ENCODE measurements at regions not wholly inside any gene's neighbourhood (a gene's known extent, or its start where the extent isn't known, plus 50 kb on each side); places are given as distances from the start of the nearest gene placed in this dataset.

DNA sequence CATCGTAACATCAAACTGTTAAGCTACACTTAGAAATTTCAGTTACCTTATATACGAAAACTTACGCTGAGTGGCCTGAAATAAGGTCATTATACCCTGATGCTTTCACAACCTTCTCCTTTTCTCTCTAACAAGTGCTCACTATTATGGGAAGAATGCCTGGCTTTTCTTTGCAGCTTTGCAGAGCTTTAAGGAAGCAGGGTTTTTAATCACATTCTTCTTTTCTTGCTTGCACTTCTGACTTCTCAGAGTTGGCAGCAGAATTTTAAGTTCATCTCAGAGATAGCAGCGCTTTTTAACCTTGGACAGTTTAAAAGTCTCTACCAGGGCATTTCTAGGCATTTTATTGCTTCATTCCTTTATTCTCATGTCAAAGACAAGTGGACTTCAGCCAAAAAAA lies 285.1 kb downstream of the SPRY2 start:
- Mint-ChIP-seq H3K4me1 (peaks cover 15% of the 10 kb centered on the region), H3K36me3 (ENCODE audit: low read depth) (peaks cover 3% of the 10 kb centered on the region), H3K27ac (no peak overlapping the region), H3K4me3 (no peak overlapping the region), H3K9me3 (peaks cover 15% of the 10 kb centered on the region), H3K27me3 (ENCODE audit: low read depth) (no peaks in the 10 kb centered on the region)
- TF ChIP-seq, protein P1, sequence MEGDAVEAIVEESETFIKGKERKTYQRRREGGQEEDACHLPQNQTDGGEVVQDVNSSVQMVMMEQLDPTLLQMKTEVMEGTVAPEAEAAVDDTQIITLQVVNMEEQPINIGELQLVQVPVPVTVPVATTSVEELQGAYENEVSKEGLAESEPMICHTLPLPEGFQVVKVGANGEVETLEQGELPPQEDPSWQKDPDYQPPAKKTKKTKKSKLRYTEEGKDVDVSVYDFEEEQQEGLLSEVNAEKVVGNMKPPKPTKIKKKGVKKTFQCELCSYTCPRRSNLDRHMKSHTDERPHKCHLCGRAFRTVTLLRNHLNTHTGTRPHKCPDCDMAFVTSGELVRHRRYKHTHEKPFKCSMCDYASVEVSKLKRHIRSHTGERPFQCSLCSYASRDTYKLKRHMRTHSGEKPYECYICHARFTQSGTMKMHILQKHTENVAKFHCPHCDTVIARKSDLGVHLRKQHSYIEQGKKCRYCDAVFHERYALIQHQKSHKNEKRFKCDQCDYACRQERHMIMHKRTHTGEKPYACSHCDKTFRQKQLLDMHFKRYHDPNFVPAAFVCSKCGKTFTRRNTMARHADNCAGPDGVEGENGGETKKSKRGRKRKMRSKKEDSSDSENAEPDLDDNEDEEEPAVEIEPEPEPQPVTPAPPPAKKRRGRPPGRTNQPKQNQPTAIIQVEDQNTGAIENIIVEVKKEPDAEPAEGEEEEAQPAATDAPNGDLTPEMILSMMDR (IDR thresholded peaks at IDR 0.05; ENCODE audit: unreplicated experiment in 3 of 3), result no peak

DNA sequence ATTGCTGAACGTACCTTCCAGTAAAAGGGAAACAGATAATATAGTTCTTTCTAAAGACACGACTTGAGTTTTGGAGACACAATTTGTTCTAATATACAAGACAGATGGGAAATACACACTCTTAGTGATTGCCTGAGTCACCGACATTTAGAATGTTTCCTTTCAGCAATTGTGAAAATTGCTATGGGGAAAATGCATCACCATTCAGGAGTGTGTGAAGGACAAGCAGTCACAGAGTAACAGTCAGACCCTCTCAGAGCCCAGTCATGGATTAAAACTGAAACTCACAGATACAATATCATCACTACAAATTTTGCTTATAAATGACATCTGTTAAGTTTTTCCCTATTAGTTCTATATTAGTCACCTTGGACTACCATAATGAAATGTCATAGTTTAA lies 286.1 kb downstream of the SPRY2 start:
- Mint-ChIP-seq H3K27me3 (ENCODE audit: low read depth) (no peaks in the 10 kb centered on the region), H3K27ac (no peak overlapping the region)
- TF ChIP-seq, protein P1 (IDR thresholded peaks at IDR 0.05; ENCODE audit: unreplicated experiment in 3 of 3), result no peak

DNA sequence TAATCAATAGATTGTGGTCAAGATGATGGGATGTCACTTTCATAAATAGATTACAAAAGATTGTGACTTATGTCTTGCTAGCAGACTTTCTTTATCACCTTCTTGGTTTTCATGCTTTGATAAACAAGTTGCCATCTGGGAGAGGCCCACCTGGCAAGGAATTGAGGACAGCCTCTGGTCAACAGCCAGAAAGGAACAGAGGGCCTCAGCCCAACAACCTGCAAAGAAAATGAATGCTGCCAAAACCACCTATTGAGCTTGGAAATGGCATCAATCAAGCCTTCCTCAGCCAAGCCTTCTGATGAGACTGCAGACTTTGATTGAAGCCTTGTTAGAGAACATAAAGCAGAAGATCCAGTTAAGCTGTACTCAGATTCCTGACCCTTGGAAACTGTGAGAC lies 288.6 kb downstream of the SPRY2 start:
- H3K9me3 Mint-ChIP-seq, result peaks cover 2% of the 10 kb centered on the region
- H3K27me3 Mint-ChIP-seq (ENCODE audit: low read depth), result no peaks in the 10 kb centered on the region
- H3K36me3 Mint-ChIP-seq (ENCODE audit: low read depth), result no peaks in the 10 kb centered on the region
- H3K4me3 Mint-ChIP-seq, result no peak overlapping the region
- peaks cover 42% of the 10 kb centered on the region for H3K4me1 Mint-ChIP-seq
- no peak overlapping the region for H3K27ac Mint-ChIP-seq
- TF ChIP-seq, protein P1 (IDR thresholded peaks at IDR 0.05; ENCODE audit: unreplicated experiment in 3 of 3), result no peak

More for the DNA sequence above, 286.1 kb downstream of the SPRY2 start:
- Mint-ChIP-seq H3K9me3 (peaks cover 11% of the 10 kb centered on the region), H3K4me1 (peaks cover 20% of the 10 kb centered on the region), H3K36me3 (ENCODE audit: low read depth) (no peaks in the 10 kb centered on the region), H3K4me3 (no peak overlapping the region)

DNA sequence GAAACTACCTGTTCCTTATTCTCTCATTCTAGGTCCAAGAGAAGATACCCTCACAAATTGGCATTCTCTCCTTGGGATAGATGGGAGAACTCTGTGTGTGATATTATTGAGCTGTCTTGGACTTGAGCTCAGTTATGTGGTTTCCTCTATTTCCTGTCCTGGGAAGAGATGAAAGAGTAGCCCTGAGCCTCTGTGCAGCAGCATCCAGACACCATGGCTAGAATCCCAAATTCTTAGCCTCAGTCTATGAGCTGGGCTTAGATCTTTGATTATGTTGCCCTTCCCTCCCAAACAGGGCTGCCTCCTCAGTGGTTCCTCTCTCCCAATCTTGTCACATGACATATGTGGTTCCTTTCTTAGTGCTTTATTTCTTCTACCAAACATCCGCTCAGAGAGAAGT lies 290.7 kb downstream of the SPRY2 start:
- TF ChIP-seq, protein P1 (IDR thresholded peaks at IDR 0.05; ENCODE audit: unreplicated experiment in 3 of 3), result no peak
- peak overlapping the region in 2 of 3 experiments; percentile 0 to 11 for H3K27ac Mint-ChIP-seq
- no peak overlapping the region for H3K4me3 Mint-ChIP-seq
- H3K4me1 Mint-ChIP-seq, result peaks cover 33% of the 10 kb centered on the region
- H3K36me3 Mint-ChIP-seq (ENCODE audit: low read depth), result no peaks in the 10 kb centered on the region
- no peaks in the 10 kb centered on the region for H3K9me3 Mint-ChIP-seq
- H3K27me3 Mint-ChIP-seq (ENCODE audit: low read depth), result no peaks in the 10 kb centered on the region

DNA sequence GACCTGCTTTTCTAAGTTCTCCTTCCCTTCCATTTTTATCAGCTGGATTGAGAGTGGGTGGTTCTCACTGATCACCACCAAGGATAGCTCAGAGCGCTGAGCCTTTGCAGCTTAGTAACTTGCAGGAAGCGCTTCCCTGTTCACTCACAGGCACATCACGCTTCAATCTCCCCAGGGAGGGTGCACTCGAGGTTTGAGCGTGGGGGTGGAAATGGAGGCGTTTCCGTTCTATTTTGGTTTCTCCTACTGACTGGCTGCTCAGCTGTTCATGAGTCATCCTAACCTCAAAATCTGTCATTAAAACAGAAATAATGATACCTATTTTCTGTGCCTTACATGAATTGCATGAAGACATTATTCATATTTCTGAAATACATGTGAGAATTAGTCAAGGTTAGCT lies 292.1 kb downstream of the SPRY2 start:
- Mint-ChIP-seq H3K27ac (peak overlapping the region; percentile 6 to 61 (median 39)), H3K4me3 (no peak overlapping the region), H3K27me3 (ENCODE audit: low read depth) (no peaks in the 10 kb centered on the region), H3K36me3 (ENCODE audit: low read depth) (no peaks in the 10 kb centered on the region), H3K4me1 (peaks cover 33% of the 10 kb centered on the region), H3K9me3 (no peaks in the 10 kb centered on the region)
- TF ChIP-seq, protein P1 (IDR thresholded peaks at IDR 0.05; ENCODE audit: unreplicated experiment in 3 of 3), result no peak

DNA sequence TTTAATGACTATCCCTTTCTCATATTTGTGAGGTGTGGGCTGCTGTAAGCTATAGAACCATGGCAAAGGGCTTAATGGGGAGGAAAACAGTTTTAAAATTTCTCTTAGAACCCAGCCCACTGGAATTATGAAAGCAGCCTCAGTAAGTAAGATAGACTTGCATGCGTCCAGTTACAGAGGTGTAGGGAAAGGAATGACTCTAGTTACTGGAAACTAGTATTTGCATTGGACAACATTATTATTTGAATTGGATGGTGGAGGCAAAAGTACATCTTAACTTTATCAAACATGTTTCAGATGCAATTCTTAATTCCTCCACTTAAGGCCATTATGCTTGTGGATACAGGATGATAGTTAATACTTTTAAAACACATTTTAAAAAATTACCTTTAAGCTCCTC lies 292.9 kb downstream of the SPRY2 start:
- peaks cover 33% of the 10 kb centered on the region for H3K4me1 Mint-ChIP-seq
- TF ChIP-seq, protein P1 (IDR thresholded peaks at IDR 0.05; ENCODE audit: unreplicated experiment in 3 of 3), result no peak
- H3K27me3 Mint-ChIP-seq (ENCODE audit: low read depth), result no peaks in the 10 kb centered on the region
- peak overlapping the region in 1 of 3 experiments; percentile 48 for H3K27ac Mint-ChIP-seq
- H3K36me3 Mint-ChIP-seq (ENCODE audit: low read depth), result no peaks in the 10 kb centered on the region
- H3K9me3 Mint-ChIP-seq, result no peaks in the 10 kb centered on the region
- H3K4me3 Mint-ChIP-seq, result no peak overlapping the region

Data from nephron (organoid).